ENCODE measurements at regions not wholly inside any gene's neighbourhood (a gene's known extent, or its start where the extent isn't known, plus 50 kb on each side); places are given as distances from the start of the nearest gene placed in this dataset.

DNA sequence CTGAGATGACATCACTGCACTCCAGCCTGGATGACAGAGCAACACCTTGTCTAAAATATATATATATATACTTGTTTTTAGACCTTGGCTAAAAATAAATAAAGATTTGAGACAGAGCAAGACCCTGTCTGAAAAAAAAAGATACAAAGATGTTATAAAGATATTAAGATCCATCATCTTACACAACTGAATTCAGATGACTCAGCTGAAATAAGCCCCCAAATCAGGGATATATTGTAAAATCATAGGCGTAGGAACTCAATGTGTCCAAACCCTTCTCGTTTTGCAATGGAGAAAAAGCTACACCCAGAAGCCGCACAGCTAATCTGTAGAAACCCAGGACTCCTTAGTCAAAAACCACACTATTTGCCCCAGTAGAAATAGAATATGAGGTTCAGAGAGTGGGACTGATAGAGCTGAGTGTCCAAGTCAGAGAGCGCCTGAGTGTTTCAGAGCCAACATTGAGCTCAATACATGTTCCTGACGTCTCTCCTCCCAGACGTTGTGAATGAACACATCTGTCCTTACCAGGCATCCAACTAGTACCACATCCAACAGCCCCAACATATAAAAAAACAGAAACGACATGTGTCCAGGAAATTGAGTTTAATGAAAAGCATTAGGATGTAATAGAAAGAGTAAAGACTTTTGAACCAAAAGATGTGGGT is 207.9 kb upstream of the BLID start:
- Mint-ChIP-seq H3K9me3 (no peaks in the 10 kb centered on the region), H3K36me3 (ENCODE audit: low read depth) (no peaks in the 10 kb centered on the region), H3K27me3 (ENCODE audit: low read depth) (no peaks in the 10 kb centered on the region), H3K4me1 (peaks cover 40% of the 10 kb centered on the region), H3K4me3 (no peak overlapping the region), H3K27ac (peak overlapping the region in 1 of 3 experiments; percentile 25)
- TF ChIP-seq, protein P1, sequence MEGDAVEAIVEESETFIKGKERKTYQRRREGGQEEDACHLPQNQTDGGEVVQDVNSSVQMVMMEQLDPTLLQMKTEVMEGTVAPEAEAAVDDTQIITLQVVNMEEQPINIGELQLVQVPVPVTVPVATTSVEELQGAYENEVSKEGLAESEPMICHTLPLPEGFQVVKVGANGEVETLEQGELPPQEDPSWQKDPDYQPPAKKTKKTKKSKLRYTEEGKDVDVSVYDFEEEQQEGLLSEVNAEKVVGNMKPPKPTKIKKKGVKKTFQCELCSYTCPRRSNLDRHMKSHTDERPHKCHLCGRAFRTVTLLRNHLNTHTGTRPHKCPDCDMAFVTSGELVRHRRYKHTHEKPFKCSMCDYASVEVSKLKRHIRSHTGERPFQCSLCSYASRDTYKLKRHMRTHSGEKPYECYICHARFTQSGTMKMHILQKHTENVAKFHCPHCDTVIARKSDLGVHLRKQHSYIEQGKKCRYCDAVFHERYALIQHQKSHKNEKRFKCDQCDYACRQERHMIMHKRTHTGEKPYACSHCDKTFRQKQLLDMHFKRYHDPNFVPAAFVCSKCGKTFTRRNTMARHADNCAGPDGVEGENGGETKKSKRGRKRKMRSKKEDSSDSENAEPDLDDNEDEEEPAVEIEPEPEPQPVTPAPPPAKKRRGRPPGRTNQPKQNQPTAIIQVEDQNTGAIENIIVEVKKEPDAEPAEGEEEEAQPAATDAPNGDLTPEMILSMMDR (IDR thresholded peaks at IDR 0.05; ENCODE audit: unreplicated experiment in 3 of 3): no peak

DNA sequence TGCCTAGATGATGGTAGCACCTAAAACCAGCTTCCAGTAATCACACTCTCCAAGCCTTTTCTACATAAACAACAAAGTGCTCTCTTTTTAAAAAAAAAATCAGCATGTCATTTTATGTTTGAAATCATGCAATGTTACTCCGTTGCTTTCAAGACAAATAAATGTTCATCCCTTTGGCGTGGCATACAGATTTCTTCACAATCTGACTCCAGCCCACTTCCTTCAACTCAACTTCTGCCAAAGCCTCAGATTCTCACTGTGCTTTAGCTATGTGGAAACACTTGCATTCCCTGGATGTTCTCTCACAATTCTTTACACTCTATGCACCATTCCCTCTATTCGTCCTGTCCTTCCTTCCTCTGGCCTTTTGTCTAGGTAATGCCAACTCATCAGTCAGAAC is 206.3 kb upstream of the BLID start:
- Mint-ChIP-seq H3K4me1 (peaks cover 56% of the 10 kb centered on the region), H3K4me3 (peak overlapping the region in 1 of 3 experiments; percentile 35), H3K27ac (peak overlapping the region; percentile 21 to 97 (median 92)), H3K36me3 (ENCODE audit: low read depth) (no peaks in the 10 kb centered on the region), H3K27me3 (ENCODE audit: low read depth) (no peaks in the 10 kb centered on the region), H3K9me3 (no peaks in the 10 kb centered on the region)
- TF ChIP-seq, protein P1 (IDR thresholded peaks at IDR 0.05; ENCODE audit: unreplicated experiment in 3 of 3): no peak

DNA sequence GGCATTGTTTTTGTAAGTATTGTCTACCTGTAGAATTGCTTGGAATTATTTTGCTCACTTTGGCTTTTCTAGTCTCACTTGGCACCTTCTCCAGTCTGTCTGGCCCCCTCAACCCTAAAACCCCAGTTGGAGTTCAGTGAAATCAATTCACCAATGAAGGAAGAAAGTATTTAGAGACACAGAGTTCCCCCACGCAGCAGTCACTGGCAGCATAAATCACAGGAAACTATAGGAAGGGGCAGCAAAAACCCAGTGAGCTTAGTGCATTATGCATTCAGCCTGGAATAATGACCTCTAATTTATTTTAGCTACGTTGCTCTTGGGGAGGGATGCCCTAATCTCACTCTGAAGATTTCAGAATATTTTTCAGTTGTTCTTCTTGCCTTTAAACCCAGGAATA is 204.7 kb upstream of the BLID start:
- no peaks in the 10 kb centered on the region for H3K36me3 Mint-ChIP-seq (ENCODE audit: low read depth)
- TF ChIP-seq, protein P1 (IDR thresholded peaks at IDR 0.05; ENCODE audit: unreplicated experiment in 3 of 3): no peak
- H3K4me3 Mint-ChIP-seq: peak overlapping the region in 2 of 3 experiments; percentile 7 to 55
- no peaks in the 10 kb centered on the region for H3K27me3 Mint-ChIP-seq (ENCODE audit: low read depth)
- peaks cover 73% of the 10 kb centered on the region for H3K4me1 Mint-ChIP-seq
- H3K9me3 Mint-ChIP-seq: no peaks in the 10 kb centered on the region
- H3K27ac Mint-ChIP-seq: peak overlapping the region; percentile 80 to 97 (median 92)

DNA sequence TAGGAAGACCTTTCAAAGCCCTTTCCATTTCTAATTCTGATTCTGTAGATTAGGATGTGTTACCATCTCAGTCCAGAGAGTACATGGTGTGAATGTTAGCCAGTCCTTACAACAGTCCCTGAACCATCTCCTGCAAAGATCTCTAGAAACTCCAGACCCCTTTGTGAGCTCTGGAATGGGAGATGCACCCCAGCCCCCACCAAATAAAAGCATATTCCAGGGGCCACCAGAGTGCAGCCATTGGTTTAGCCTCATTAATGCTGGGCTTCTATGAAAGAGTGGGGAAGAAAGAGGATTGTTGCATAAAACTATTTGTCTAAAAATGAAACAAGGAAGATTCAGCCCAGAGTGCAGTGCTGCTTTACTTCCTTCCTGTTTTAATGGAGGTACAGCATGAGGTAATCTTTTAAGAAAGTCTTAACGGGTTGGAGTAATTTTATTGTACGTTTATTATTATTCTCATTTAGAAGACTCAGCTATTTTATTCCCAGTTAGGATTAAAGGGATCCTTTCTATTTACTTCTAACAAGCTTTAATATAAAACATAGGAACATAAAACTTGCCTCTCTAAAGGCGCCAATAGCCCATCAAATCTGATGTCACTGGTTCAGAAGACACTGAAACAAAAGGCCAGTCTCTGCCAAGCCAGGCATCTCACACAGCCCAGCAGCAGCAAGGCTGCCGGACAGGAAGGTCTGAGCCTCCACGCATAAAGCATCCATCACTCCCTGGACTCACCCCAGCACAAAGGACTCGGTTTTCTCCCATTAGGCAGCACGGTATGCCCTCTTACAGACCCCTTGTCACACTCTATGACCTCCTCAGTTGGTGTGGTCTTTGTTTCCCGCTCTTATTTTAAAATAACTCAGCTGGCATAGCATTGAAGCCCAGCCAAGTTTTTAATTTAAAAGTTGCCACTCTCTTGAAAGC is 203.9 kb upstream of the BLID start:
- Mint-ChIP-seq H3K4me1 (peaks cover 75% of the 10 kb centered on the region), H3K4me3 (peak overlapping the region in 1 of 3 experiments; percentile 55), H3K27me3 (ENCODE audit: low read depth) (no peaks in the 10 kb centered on the region), H3K9me3 (no peaks in the 10 kb centered on the region), H3K27ac (peak overlapping the region; percentile 80 to 97 (median 92)), H3K36me3 (ENCODE audit: low read depth) (no peaks in the 10 kb centered on the region)
- TF ChIP-seq, protein P1 (IDR thresholded peaks at IDR 0.05; ENCODE audit: unreplicated experiment in 3 of 3): no peak

DNA sequence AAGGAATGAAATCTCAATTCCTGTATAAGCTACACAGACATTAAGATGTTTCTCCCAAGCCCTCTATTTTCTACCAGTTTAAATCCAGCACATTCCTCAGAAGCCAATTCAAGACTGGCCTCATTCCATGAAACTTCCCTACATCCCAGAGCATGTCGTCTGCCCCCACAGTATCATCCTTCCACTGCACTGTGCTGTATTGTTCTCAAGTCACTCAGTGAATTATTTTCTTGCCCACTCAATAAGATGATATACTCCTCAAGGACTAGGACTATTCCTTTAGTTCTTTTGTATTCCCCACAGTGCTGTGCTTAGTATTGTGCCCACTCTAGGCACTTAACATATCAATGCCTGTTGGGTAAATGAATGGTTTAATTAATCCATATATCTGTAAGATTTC is 203.1 kb upstream of the BLID start:
- TF ChIP-seq, protein P1 (IDR thresholded peaks at IDR 0.05; ENCODE audit: unreplicated experiment in 3 of 3): no peak
- Mint-ChIP-seq H3K4me3 (peak overlapping the region in 1 of 3 experiments; percentile 3), H3K9me3 (no peaks in the 10 kb centered on the region), H3K4me1 (peaks cover 77% of the 10 kb centered on the region), H3K27ac (peak overlapping the region; percentile 34 to 97 (median 92)), H3K36me3 (ENCODE audit: low read depth) (no peaks in the 10 kb centered on the region), H3K27me3 (ENCODE audit: low read depth) (no peaks in the 10 kb centered on the region)

Measured in nephron (organoid).